PFSK-1 (cell line): ENCODE measurements at regions not wholly inside any gene's neighbourhood (a gene's known extent, or its start where the extent isn't known, plus 50 kb on each side); places are given as distances from the start of the nearest gene placed in this dataset.

Source experiments
- FOXP2 ChIP-seq: optimal IDR thresholded peaks from 2 replicates; pipeline ENCODE3; 2011; ENCODE audit warnings: borderline replicate concordance, control low read depth, inconsistent platforms; ENCODE audit not compliant: insufficient read depth; ENCODE audit errors: extremely low read length, extremely low read depth
- POLR2AphosphoS5 ChIP-seq: IDR thresholded peaks from 2 replicates; pipeline ENCODE4 v1.6.1; 2012; ENCODE audit warnings: low read depth, mild to moderate bottlenecking, control low read depth, low read length, moderate library complexity
- REST ChIP-seq, 2 experiments: IDR thresholded peaks; 2 replicates each; pipeline versions ENCODE4 v1.6.1 to v1.8.0; 2011 to 2012; ENCODE audit warnings: low read depth in 2 of 2, low read length in 2 of 2, control low read depth in 1 of 2, inconsistent platforms in 1 of 2, mild to moderate bottlenecking in 1 of 2, moderate library complexity in 1 of 2; ENCODE audit not compliant: insufficient read depth in 1 of 2
- SIN3A ChIP-seq: IDR thresholded peaks from 2 replicates; pipeline ENCODE4 v1.6.1; 2012; ENCODE audit warnings: mild to moderate bottlenecking, low read length, moderate library complexity, borderline replicate concordance; ENCODE audit not compliant: insufficient read depth
- TAF1 ChIP-seq: IDR thresholded peaks from 2 replicates; pipeline ENCODE4 v1.6.1; 2012; ENCODE audit warnings: low read length, control low read depth, borderline replicate concordance; ENCODE audit not compliant: insufficient read depth

- TF ChIP-seq FOXP2 (no peak), TAF1 (no peak), REST (IDR thresholded peaks at IDR 0.05; ENCODE audit: insufficient read depth in 1 of 2, low read depth in 2 of 2, low read length in 2 of 2) (no peak), POLR2AphosphoS5 (no peak), SIN3A (no peak)
Measured at GRCh38 chr5:30997681-30998080, 195.8 kb upstream of the CDH6 start.

GRCh38 chr5:30994902-30995301 is 198.6 kb upstream of the CDH6 start:
- TF ChIP-seq FOXP2, result no peak
- TF ChIP-seq POLR2AphosphoS5, result no peak
- no peak for TF ChIP-seq REST (IDR thresholded peaks at IDR 0.05; ENCODE audit: insufficient read depth in 1 of 2, low read depth in 2 of 2, low read length in 2 of 2)
- no peak for TF ChIP-seq TAF1
- no peak for TF ChIP-seq SIN3A

- TF ChIP-seq REST (IDR thresholded peaks at IDR 0.05; ENCODE audit: insufficient read depth in 1 of 2, low read depth in 2 of 2, low read length in 2 of 2) (no peak), FOXP2 (no peak), POLR2AphosphoS5 (no peak), TAF1 (no peak), SIN3A (no peak)
Measured at GRCh38 chr5:30994176-30994575, 199.3 kb upstream of the CDH6 start.

- no peak for TF ChIP-seq POLR2AphosphoS5
- no peak for TF ChIP-seq TAF1
- no peak for TF ChIP-seq FOXP2
- TF ChIP-seq REST (IDR thresholded peaks at IDR 0.05; ENCODE audit: insufficient read depth in 1 of 2, low read depth in 2 of 2, low read length in 2 of 2), result no peak
- TF ChIP-seq SIN3A, result no peak
Measured at GRCh38 chr5:30991462-30991861, 202.0 kb upstream of the CDH6 start.

GRCh38 chr5:30981576-30981975 is 211.9 kb upstream of the CDH6 start:
- no peak for TF ChIP-seq TAF1
- no peak for TF ChIP-seq FOXP2
- TF ChIP-seq REST (IDR thresholded peaks at IDR 0.05; ENCODE audit: insufficient read depth in 1 of 2, low read depth in 2 of 2, low read length in 2 of 2), result no peak
- TF ChIP-seq POLR2AphosphoS5, result no peak
- TF ChIP-seq SIN3A, result no peak
